ENCODE measurements at regions not wholly inside any gene's neighbourhood (a gene's known extent, or its start where the extent isn't known, plus 50 kb on each side); places are given as distances from the start of the nearest gene placed in this dataset.
"Not testable (repeated sequence)": the region's sequence is repeated elsewhere in the genome, so short reads cannot be mapped to it uniquely, and the experiment has no call there.

GRCh38 chr16:64718486-64718885 is 403.4 kb downstream of the CDH11 start:
- DNase-seq, result no peak

- no peak for DNase-seq
These were observed 404.0 kb downstream of the CDH11 start for GRCh38 chr16:64717871-64718270.

DNA sequence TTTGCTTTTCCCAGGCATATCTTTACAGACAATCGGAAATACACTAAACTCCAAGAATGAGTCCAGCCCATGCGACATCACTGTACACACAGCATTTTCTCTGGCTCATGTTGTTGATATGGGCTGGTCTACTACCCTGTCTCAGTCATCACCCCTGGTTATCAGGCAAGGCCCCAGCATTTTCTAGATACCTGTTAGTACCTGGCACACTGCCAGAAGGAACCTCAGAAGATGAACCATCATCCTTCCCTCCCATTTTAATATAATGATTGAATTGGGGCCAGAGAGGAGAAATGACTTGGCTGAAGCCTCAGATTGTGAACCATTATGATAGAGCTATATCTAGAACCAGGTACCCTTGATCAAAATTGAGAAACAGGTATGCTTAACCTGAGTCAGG is 406.2 kb downstream of the CDH11 start:
- no peak for DNase-seq

DNA sequence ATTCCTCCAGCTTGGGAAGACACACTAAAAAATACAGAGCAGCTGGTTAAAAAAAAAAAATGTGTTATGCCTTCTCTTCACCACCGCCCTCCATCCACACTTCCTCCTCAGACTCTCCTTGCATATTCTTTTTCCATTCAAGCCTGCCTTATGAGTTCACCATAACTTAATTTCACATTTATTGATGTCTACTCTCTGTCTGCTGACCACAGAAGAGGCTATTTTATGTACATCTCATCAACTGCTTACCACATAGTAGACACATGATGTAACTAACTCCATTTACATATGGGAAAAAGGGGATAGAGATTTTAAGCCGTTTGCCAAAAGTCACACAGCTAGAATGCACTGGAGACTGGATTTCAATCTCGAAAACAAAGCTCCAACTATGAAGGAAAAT is 409.8 kb downstream of the CDH11 start:
- no peak for DNase-seq

DNA sequence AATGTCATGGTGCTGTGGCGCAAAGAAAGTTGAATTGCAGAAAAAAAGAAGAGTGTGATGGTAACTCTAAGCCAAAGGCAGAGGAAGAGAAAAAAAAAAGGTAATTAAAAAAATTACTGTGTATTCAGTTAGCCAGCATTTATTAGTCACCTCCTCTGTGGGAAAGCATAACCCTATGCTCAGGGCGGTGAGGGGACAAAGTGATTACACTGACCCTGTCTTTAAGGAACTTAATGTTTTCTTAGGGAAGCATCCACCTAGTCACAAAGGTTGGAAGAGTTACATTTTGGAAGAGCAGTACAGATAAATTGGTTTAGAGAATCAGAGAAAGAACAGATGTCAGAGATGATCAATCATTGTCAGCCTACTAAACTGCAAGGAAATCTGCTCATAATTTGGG is 410.3 kb downstream of the CDH11 start:
- no peak for DNase-seq

GRCh38 chr16:64711026-64711425 is 410.8 kb downstream of the CDH11 start:
- DNase-seq, result no peak

DNA sequence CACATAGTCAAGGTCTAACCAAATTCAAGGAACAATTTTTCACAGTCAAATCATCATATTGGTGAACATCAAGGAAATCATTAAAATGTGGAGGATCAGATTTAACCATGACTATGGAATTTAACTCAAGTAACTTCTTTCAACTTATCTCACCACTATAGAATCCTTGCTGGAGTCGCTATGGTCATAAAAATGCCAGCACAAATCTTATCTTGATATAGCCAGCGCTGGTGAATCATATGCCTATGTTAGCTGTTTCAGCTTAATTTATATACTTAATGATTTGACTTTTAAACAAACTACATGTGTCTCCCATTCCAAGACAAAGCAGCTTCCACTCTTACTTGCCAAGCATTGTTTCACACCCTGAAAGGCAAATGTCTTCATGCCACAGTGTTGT is 416.4 kb downstream of the CDH11 start:
- DNase-seq, result no peak

- no peak for DNase-seq
These were observed 417.5 kb downstream of the CDH11 start for GRCh38 chr16:64704386-64704785.

- no peak for DNase-seq
These were observed 419.4 kb downstream of the CDH11 start for GRCh38 chr16:64702415-64702814.

DNA sequence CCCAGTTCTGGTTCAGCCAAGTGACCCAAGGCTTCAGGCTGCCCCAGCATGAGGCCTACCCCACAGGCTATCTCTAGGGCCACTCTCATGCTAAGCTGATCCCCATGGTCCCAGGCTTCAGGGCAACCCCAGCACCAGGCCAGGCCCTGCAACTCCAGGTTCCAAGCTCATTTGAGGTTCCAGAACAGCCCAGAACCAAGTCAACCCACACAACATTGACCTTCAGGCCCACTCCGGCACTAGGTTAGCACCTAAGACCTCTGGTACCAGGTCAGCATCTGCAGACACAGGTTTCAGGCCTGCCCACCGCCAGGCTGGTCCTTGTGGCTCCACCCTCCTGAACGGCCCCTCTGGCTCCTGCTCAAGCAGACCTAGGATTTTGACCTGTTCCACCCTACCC is 421.2 kb downstream of the CDH11 start:
- DNase-seq, result no peak

DNA sequence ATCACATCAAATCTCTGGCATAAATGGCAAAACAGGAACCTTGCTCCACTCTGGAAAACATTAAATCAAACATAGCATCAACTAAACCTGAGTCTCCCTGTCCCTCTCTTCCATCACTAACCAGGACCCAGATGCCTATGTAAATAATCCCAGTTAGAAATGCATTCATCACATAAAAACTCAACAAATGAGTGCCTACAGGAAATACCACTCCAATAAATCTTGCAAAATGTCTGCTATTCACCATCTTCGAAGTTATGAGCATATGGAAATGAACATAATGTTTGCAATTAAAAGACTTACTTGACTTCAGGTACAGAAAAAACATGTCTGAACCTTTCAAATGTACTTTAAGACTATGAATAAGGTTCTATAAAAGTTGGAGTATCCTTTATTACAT is 425.0 kb downstream of the CDH11 start:
- no peak for DNase-seq

DNA sequence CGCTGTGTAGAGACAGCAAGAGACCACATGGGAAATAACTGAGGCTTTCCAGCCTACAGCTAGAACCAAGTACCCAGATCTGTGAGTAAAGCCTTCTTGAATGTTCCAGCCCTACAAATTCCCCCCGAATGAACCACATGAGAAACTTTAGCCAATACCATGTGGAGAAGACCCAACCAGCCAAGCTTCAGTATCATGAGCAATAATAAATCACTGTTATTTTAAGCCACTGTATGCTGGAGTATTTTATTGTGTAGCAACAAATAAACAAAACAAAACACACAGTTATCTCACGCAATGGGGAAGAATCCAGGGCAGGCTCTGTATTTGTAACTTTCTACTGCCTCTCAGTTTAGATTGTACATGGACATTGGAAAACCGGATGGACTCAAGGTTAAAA is 426.2 kb downstream of the CDH11 start:
- no peak for DNase-seq

DNA sequence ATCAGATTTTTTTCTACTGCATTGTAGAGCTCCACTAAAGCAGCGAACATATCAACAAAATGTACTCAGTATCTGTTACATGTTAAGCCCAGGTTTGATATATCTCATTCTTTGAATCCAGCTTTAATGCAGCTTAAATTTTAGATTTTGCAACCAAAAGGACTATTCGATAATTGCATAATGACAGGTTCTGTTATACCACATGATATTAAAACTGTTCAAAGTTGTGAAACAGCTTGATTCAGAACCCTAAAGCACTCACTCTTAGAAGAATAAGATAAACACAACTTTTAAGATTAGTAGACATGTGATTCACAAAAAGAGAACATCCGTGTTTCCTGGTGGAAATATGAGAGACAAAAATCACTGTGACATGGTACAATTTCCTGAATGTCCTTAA is 427.9 kb downstream of the CDH11 start:
- DNase-seq, result no peak

- no peak for DNase-seq
These were observed 434.1 kb downstream of the CDH11 start for GRCh38 chr16:64687786-64688185.

DNA sequence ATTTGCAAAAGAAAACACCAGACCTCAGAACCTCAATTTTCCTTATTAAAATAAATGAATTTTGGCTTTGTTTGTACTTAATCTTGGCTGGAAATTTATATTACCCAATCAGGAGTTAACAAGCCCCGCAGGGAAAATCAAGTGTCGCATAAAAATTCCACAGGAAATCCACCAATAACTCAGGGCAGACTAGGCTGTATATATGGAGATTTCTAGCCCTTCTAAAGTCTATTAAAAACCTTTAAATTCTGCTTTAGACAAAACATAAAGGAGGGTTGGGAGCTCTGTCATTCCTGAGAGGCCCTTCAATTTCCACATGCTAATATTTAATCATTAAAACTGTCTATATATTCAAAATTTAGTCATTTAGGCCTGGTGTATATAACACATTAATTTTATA is 434.7 kb downstream of the CDH11 start:
- DNase-seq, result no peak

GRCh38 chr16:64679976-64680690 is 441.7 kb downstream of the CDH11 start:
- no peak for DNase-seq

GRCh38 chr16:64669573-64669972 is 452.3 kb downstream of the CDH11 start:
- no peak for DNase-seq

GRCh38 chr16:64667334-64667877 is 454.5 kb downstream of the CDH11 start:
- DNase-seq, result no peak

GRCh38 chr16:64662312-64662711 is 459.6 kb downstream of the CDH11 start:
- not testable (repeated sequence) for DNase-seq

- no peak for DNase-seq
These were observed 462.0 kb downstream of the CDH11 start for GRCh38 chr16:64659866-64660265.

DNA sequence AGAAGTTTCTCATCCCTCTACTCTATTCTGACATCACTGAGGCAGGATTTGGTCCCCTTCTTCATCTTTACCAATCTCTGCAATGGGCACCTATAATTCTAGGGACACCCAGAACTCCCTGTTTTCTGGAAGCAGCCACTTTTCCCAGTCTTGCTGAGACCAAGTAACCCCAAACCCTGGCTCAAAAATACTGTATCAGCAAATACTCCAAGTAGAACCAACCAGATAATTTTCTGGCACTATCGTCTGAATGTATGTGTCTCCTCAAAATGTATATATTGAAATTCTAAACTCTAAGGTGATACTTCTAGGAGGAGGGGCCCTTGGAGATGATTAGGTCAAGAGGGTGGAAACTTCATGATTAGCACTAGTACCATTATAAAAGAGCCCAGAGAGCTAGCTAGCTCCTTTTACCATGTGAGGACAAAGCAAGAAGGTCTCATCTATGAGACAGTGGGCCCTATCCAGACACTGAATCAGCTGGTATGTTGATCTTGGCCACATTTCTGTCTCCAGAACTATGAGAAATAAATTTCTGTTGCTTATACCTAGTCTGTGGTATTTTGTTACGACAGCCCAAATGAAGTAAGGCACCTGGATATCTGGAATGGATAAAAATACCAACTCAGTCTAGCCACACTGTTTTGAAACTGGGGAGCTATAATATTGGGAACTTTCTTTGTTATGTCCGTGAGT is 464.4 kb downstream of the CDH11 start:
- DNase-seq, result no peak

GRCh38 chr16:64656471-64656870 is 465.4 kb downstream of the CDH11 start:
- DNase-seq, result no peak

- DNase-seq, result no peak
These were observed 467.7 kb downstream of the CDH11 start for GRCh38 chr16:64654178-64654577.

DNA sequence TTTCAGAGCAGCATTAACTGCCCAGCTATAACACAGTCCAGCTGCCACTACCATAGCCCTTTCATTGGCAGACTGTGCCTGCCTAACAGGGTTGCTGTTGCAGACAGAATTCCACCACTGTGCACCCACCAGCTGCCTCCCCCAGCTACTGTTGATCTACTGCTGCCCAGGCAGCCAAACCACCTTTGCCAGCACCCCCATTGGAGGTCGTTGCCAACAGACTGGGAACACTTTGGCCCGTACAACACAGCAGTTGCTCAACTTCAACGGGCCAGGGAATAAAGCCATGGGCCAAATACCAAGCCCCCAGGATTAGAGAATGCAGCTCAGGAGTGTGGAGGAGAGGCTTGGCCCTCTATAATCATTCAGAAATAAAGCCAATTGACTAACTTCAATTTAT is 473.6 kb downstream of the CDH11 start:
- DNase-seq, result no peak

- DNase-seq, result no peak
These were observed 480.5 kb downstream of the CDH11 start for GRCh38 chr16:64641343-64641742.
